ENCODE measurements at regions not wholly inside any gene's neighbourhood (a gene's known extent, or its start where the extent isn't known, plus 50 kb on each side); places are given as distances from the start of the nearest gene placed in this dataset.

GRCh38 chr16:31693733-31694132 is 166.0 kb downstream of the AHSP start:
- 88% methylated on average over 6 of the region's 6 CpGs for WGBS (ENCODE audit: insufficient coverage, insufficient replicate concordance, low lambda C conversion rate, missing lambda C conversion rate)
- TF ChIP-seq, protein P1, sequence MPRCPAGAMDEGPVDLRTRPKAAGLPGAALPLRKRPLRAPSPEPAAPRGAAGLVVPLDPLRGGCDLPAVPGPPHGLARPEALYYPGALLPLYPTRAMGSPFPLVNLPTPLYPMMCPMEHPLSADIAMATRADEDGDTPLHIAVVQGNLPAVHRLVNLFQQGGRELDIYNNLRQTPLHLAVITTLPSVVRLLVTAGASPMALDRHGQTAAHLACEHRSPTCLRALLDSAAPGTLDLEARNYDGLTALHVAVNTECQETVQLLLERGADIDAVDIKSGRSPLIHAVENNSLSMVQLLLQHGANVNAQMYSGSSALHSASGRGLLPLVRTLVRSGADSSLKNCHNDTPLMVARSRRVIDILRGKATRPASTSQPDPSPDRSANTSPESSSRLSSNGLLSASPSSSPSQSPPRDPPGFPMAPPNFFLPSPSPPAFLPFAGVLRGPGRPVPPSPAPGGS (IDR thresholded peaks at IDR 0.05; ENCODE audit: borderline replicate concordance, insufficient read depth, low read depth, low read length, poor library complexity, severe bottlenecking) = peak; percentile 37
- no peak for TF ChIP-seq JUNB (IDR thresholded peaks at IDR 0.05)
- BruUV-seq (replicated peaks) = no TSS peak

DNA sequence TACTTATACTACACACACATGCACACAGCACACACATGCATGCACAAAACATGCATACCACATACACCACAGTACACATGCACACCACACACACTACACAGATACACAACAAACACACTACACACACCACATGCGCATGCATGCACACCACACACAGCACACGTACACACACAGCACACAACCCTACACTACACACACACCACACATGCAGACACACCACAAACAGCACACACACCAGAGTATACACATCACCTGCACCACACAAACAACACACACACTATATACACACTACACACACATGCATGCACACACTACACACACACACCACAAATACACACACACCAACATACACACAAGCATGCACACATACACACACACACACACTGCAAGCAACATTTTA is 166.8 kb downstream of the AHSP start:
- Histone ChIP-seq H2AFZ (ENCODE audit: control insufficient read depth, low read depth, low read length) (no peak overlapping the region), H3K27ac (ENCODE audit: control insufficient read depth, insufficient read depth) (no peak overlapping the region), H3K27me3 (replicated peaks in 1 of 2; ENCODE audit: control insufficient read depth in 2 of 2, insufficient read depth in 2 of 2, low read length in 1 of 2) (no peaks in the 10 kb centered on the region), H3K9me3 (replicated peaks; ENCODE audit: control insufficient read depth, insufficient read depth, low read length) (no peaks in the 10 kb centered on the region; the same call in 2 of the 3 replicates), H3K9ac (ENCODE audit: control insufficient read depth, insufficient read depth, low read length) (no peak overlapping the region), H3K79me2 (ENCODE audit: control insufficient read depth, insufficient read depth, low read length) (no peaks in the 10 kb centered on the region), H4K20me1 (ENCODE audit: control insufficient read depth, insufficient read depth) (no peaks in the 10 kb centered on the region), H3K4me3 (no peak overlapping the region), H3K4me1 (ENCODE audit: control insufficient read depth, insufficient read depth, low read length) (no peaks in the 10 kb centered on the region), H3K36me3 (ENCODE audit: control insufficient read depth in 2 of 2, insufficient read depth in 2 of 2, low read length in 1 of 2) (no peaks in the 10 kb centered on the region), H3K4me2 (ENCODE audit: control insufficient read depth, insufficient read depth) (no peak overlapping the region)
- TF ChIP-seq NR2C2 (IDR thresholded peaks at IDR 0.05; ENCODE audit: borderline replicate concordance, control insufficient read depth, insufficient read length, low read depth) = peak; percentile 37
- TF ChIP-seq, protein P2, sequence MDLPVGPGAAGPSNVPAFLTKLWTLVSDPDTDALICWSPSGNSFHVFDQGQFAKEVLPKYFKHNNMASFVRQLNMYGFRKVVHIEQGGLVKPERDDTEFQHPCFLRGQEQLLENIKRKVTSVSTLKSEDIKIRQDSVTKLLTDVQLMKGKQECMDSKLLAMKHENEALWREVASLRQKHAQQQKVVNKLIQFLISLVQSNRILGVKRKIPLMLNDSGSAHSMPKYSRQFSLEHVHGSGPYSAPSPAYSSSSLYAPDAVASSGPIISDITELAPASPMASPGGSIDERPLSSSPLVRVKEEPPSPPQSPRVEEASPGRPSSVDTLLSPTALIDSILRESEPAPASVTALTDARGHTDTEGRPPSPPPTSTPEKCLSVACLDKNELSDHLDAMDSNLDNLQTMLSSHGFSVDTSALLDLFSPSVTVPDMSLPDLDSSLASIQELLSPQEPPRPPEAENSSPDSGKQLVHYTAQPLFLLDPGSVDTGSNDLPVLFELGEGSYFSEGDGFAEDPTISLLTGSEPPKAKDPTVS (IDR thresholded peaks at IDR 0.05; ENCODE audit: low read depth, low read length) = no peak
- TF ChIP-seq ZBTB33 (IDR thresholded peaks at IDR 0.05) = no peak
- TF ChIP-seq E2F8 (IDR thresholded peaks at IDR 0.05; ENCODE audit: low read depth, partially characterized antibody) = no peak
- ChIA-PET CTCF (no interaction called here), SMC1A (ENCODE audit: uncharacterized antibody, unreplicated experiment) (no interaction called here), POLR2A (no interaction called here), RAD21 (ENCODE audit: unreplicated experiment) (no interaction called here)
- no TSS peak for BruUV-seq (replicated peaks)
- in situ Hi-C loops (cut with MboI) = no loop called here
- no peak for FAIRE-seq
- no peak for ATAC-seq
- intact Hi-C loops (cut with micrococcal nuclease; ENCODE audit: unreplicated experiment) = no loop called here
- DNase-seq (ENCODE audit: low read depth, low spot score) = no peak
- WGBS (ENCODE audit: insufficient coverage, insufficient replicate concordance, low lambda C conversion rate, missing lambda C conversion rate) = 100% methylated on average over 2 of the region's 2 CpGs

More at GRCh38 chr16:31693733-31694132, 166.0 kb downstream of the AHSP start:
- Histone ChIP-seq H3K4me2 (ENCODE audit: control insufficient read depth, insufficient read depth) (no peak overlapping the region), H3K4me3 (no peak overlapping the region), H2AFZ (ENCODE audit: control insufficient read depth, low read depth, low read length) (no peak overlapping the region), H3K27me3 (replicated peaks in 1 of 2; ENCODE audit: control insufficient read depth in 2 of 2, insufficient read depth in 2 of 2, low read length in 1 of 2) (no peaks in the 10 kb centered on the region), H4K20me1 (ENCODE audit: control insufficient read depth, insufficient read depth) (no peaks in the 10 kb centered on the region), H3K9me3 (replicated peaks; ENCODE audit: control insufficient read depth, insufficient read depth, low read length) (no peaks in the 10 kb centered on the region; the same call in 2 of the 3 replicates), H3K9ac (ENCODE audit: control insufficient read depth, insufficient read depth, low read length) (no peak overlapping the region), H3K36me3 (ENCODE audit: control insufficient read depth in 2 of 2, insufficient read depth in 2 of 2, low read length in 1 of 2) (no peaks in the 10 kb centered on the region), H3K27ac (ENCODE audit: control insufficient read depth, insufficient read depth) (no peak overlapping the region), H3K4me1 (ENCODE audit: control insufficient read depth, insufficient read depth, low read length) (no peaks in the 10 kb centered on the region), H3K79me2 (ENCODE audit: control insufficient read depth, insufficient read depth, low read length) (no peaks in the 10 kb centered on the region)
- ChIA-PET POLR2A (no interaction called here), SMC1A (ENCODE audit: uncharacterized antibody, unreplicated experiment) (no interaction called here), RAD21 (ENCODE audit: unreplicated experiment) (no interaction called here), CTCF (interaction anchor here (0.6 kb wide), 2 partner anchors 239 to 263 kb away, joined by 3 read pairs; no protein-coding TSS in a partner anchor)
- intact Hi-C loops (cut with micrococcal nuclease; ENCODE audit: unreplicated experiment) (no loop called here), in situ Hi-C loops (cut with MboI) (no loop called here)
- ATAC-seq = no peak
- FAIRE-seq = no peak
- DNase-seq (ENCODE audit: low read depth, low spot score) = no peak

All from GM12878 (cell line).